HG02970 (cell line): ENCODE measurements at regions not wholly inside any gene's neighbourhood (a gene's known extent, or its start where the extent isn't known, plus 50 kb on each side); places are given as distances from the start of the nearest gene placed in this dataset.
"Not testable (repeated sequence)": the region's sequence is repeated elsewhere in the genome, so short reads cannot be mapped to it uniquely, and the experiment has no call there.

Experiments used
- ATAC-seq: cut with Tn5 transposase; IDR thresholded peaks from one replicate; pipeline ENCODE4 v1.9.1; 2021; ENCODE audit warnings: mild to moderate bottlenecking, moderate library complexity, moderate number of reproducible peaks; ENCODE audit not compliant: unreplicated experiment, low FRiP score

GRCh38 chr11:37858398-37858797 is 1260.4 kb upstream of the RAG2 start:
- ATAC-seq: no peak

GRCh38 chr11:37857726-37858125 is 1259.7 kb upstream of the RAG2 start:
- no peak for ATAC-seq

- no peak for ATAC-seq
Observed at GRCh38 chr11:37849706-37850105, 1251.7 kb upstream of the RAG2 start.

- ATAC-seq: no peak
Observed at GRCh38 chr11:37843603-37844002, 1245.6 kb upstream of the RAG2 start.

- no peak for ATAC-seq
Observed at GRCh38 chr11:37841016-37841415, 1243.0 kb upstream of the RAG2 start.

- not testable (repeated sequence) for ATAC-seq
Observed at GRCh38 chr11:37840345-37840744, 1242.3 kb upstream of the RAG2 start.

GRCh38 chr11:37830529-37830928 is 1232.5 kb upstream of the RAG2 start:
- ATAC-seq: no peak

- no peak for ATAC-seq
Observed at GRCh38 chr11:37817727-37818270, 1219.8 kb upstream of the RAG2 start.

GRCh38 chr11:37812281-37812880 is 1214.3 kb upstream of the RAG2 start:
- ATAC-seq: no peak

GRCh38 chr11:37811349-37811748 is 1213.3 kb upstream of the RAG2 start:
- ATAC-seq: no peak

GRCh38 chr11:37804666-37805065 is 1206.6 kb upstream of the RAG2 start:
- ATAC-seq: no peak

GRCh38 chr11:37788141-37788877 is 1190.3 kb upstream of the RAG2 start:
- no peak for ATAC-seq

- no peak for ATAC-seq
Observed at GRCh38 chr11:37786214-37786755, 1188.2 kb upstream of the RAG2 start.

- ATAC-seq: no peak
Observed at GRCh38 chr11:37774441-37774840, 1176.4 kb upstream of the RAG2 start.

GRCh38 chr11:37770145-37770544 is 1172.1 kb upstream of the RAG2 start:
- ATAC-seq: no peak

- ATAC-seq: no peak
Observed at GRCh38 chr11:37762079-37762478, 1164.0 kb upstream of the RAG2 start.

- no peak for ATAC-seq
Observed at GRCh38 chr11:37755521-37755920, 1157.5 kb upstream of the RAG2 start.

- ATAC-seq: no peak
Observed at GRCh38 chr11:37748641-37749040, 1150.6 kb upstream of the RAG2 start.

- ATAC-seq: no peak
Observed at GRCh38 chr11:37747121-37747520, 1149.1 kb upstream of the RAG2 start.

- ATAC-seq: no peak
Observed at GRCh38 chr11:37727371-37727770, 1129.3 kb upstream of the RAG2 start.

- no peak for ATAC-seq
Observed at GRCh38 chr11:37724315-37724714, 1126.3 kb upstream of the RAG2 start.

GRCh38 chr11:37721485-37721884 is 1123.4 kb upstream of the RAG2 start:
- no peak for ATAC-seq
